HG03108 (cell line): ENCODE measurements at regions not wholly inside any gene's neighbourhood (a gene's known extent, or its start where the extent isn't known, plus 50 kb on each side); places are given as distances from the start of the nearest gene placed in this dataset.

Source experiments
- ATAC-seq: cut with Tn5 transposase; IDR thresholded peaks from one replicate; pipeline ENCODE4 v1.9.1; 2021; ENCODE audit warnings: moderate library complexity; ENCODE audit not compliant: unreplicated experiment

DNA sequence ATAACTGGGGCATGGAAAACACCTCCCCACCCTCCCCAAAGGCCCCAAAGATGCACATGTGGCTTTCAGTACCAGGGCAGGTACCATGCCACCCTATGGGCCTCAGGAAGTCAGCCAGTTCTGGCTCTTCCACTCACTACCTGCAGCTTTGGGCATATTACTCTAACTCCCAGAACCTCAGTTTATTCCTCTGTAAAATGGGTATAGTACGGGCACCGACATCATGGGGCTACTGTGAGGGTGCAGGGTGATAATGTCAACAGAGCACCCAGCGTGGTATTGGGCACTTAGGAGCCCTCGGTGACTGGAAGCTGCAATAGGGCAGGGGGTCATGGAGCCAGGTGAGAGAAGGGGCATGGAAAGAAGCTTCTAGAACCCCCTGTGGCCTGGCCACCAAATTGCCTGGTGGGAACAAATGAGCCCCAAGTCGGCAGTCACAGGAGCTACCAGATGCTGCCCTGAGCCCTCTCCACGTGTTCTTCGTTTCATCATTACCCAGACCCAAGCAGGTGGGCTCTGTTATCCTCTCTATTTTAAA is 512.1 kb downstream of the SHQ1 start:
- no peak for ATAC-seq

- ATAC-seq, result no peak
Observed at GRCh38 chr3:72335458-72336095, 512.7 kb downstream of the SHQ1 start.

GRCh38 chr3:72334681-72335457 is 513.4 kb downstream of the SHQ1 start:
- no peak for ATAC-seq

GRCh38 chr3:72332689-72333088 is 515.6 kb downstream of the SHQ1 start:
- no peak for ATAC-seq

DNA sequence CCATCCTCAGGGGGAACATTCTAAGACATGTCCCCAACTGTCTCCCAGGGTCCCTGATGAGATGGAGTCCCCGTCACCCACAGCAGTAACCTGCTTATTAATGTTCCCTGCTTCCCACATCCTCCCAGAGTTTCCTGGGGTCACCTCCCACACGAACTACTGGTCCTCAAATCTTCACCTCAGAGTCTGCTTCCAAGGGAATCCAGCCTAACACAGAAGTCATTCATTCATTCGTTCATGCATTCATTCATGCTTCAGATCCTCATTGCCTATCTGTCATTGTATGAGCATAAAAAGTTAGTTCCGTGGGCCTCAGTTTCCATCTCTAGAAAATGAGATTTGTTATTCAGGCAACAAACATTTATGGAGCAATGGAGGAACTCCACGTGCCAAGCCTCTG is 516.2 kb downstream of the SHQ1 start:
- ATAC-seq, result no peak

DNA sequence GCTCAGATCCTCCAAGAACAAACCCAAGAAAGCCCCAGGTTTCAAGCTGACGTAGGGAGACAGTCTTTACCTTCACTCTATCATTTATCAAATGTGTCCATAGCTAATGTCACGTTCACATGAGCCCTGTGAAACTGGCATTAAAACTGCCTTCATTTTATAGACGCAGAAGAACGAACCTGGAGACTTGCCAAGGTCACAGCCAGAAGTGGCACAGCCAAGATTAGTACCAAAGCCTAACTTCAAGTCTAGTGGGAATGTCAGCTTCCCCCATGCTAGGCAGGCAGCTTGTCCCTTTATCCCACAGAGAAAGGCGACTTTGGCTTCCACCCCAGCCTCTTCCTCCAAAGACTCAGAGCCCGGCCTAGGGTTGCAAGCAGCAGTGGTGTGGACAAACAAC is 517.2 kb downstream of the SHQ1 start:
- no peak for ATAC-seq

DNA sequence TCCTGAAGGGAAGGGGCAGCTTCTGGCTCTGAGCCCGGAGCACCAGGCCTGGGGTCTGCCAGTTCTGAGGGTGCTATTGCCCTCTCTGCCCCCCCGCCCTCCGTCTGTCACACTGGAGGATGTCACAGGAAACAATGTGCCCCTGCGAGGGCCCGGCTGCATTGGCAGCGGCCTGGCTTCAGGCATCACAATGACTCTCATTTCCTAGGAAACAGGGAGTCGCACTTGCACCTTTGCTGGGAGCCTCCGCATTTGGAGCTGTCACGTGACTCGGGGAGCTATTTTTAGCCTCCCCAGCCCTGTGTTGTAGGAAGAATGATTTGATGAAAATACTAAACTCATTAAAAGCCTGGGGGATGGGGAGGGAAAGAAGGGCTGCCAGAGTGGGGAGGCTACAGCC is 518.9 kb downstream of the SHQ1 start:
- ATAC-seq, result no peak

DNA sequence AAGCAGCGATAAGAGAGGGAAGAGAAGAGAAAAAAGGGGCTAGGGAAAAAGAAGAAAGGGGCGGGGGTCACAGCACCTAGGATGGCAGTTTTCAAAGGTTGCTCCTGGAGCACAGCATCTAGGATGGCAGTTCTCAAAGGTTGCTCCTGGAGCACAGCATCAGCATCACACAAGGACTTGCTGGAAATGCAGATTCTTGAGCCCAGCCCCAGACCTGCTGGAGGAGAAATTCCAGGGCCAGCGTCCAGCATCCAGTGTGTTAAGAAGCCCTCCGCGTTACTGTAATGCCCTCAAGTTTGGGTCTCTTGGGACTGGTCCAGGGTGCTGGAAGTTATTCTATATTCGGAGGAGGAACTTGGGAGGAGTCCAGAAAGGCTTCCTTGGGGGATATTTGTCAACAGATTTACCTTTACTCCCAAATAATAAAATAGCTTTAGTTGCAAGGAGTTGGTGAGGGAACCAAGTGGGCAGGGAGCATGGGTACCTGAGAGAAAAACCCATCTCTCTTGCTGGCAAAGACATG is 519.4 kb downstream of the SHQ1 start:
- no peak for ATAC-seq

DNA sequence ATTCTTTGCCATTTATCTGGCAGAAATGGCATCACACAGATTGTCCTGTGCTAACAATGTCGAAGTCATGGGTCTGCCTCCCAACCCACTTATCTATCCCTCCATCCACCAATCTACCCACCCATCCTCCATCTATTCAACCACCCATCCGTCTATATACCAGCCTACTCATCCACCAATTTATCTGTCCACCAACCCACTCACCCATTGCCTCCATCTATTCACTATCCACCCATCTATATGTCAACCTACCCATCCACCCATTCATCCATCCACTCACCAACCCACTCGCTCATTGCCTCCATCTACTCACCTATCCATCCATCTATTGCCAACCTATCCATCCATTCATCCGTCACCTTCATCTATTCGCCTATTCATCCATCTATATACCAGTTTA is 521.2 kb downstream of the SHQ1 start:
- no peak for ATAC-seq

DNA sequence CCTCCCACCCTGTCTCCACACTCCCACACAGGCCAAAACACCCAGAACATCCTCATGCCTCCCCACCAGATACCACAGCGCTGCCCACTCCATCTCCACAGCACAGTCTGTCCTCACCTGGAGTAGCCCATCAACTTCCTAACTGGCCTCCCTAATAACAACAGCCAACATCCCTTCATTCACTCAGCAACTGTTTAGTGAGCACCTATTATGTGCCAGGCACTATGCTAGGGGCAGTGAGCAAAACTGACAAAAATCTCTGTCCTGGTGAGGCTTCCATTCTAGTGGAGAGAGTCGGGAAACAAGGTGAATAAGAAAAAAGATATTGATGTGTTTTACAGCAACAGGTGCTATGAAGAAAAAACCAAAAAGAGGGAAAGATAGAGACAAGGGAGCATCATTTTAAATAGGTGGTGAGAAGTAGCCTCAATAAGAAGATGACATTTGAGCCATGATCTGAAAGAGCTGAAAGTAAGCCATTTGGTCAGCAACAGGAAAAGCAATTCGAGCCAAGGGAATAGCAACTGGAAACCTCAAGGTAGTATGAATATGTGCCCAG is 523.9 kb downstream of the SHQ1 start:
- ATAC-seq, result no peak

- no peak for ATAC-seq
Observed at GRCh38 chr3:72323773-72324172, 524.5 kb downstream of the SHQ1 start.

DNA sequence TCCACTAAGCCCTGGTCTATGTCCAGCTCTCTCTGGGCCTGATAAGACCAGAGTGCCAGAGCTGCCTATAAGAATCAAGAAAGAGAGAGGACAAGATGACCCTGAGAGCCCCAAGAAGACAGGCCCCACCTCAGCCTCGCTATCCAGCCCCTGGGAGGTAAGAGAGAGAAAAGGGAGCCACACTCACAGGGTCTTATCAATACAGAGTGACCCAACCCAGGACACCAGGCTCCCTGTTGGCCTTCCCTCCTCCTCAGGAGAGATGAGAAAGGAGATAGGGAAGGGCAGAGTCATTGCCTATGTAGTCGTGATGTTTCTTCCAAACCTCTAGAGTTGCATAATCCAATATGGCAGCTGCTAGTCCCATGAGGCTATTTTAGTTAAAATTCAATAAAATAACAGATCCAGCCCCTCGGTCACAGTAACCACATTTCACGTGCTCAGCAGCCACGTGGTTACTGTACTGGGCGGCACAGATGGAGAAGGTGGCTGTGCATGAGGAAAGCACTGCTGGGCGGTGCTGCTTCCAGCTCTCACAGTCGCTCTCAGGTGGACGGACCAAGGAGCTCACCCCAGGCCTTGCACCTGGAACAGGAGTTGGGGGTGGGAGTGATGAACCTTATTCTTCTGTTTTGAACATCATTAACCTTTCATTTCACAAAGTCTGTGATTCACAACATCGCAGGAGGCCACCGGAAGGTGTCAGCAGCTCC is 525.8 kb downstream of the SHQ1 start:
- no peak for ATAC-seq

- no peak for ATAC-seq
Observed at GRCh38 chr3:72320955-72321303, 527.3 kb downstream of the SHQ1 start.

GRCh38 chr3:72320095-72320954 is 527.9 kb downstream of the SHQ1 start:
- ATAC-seq, result no peak

DNA sequence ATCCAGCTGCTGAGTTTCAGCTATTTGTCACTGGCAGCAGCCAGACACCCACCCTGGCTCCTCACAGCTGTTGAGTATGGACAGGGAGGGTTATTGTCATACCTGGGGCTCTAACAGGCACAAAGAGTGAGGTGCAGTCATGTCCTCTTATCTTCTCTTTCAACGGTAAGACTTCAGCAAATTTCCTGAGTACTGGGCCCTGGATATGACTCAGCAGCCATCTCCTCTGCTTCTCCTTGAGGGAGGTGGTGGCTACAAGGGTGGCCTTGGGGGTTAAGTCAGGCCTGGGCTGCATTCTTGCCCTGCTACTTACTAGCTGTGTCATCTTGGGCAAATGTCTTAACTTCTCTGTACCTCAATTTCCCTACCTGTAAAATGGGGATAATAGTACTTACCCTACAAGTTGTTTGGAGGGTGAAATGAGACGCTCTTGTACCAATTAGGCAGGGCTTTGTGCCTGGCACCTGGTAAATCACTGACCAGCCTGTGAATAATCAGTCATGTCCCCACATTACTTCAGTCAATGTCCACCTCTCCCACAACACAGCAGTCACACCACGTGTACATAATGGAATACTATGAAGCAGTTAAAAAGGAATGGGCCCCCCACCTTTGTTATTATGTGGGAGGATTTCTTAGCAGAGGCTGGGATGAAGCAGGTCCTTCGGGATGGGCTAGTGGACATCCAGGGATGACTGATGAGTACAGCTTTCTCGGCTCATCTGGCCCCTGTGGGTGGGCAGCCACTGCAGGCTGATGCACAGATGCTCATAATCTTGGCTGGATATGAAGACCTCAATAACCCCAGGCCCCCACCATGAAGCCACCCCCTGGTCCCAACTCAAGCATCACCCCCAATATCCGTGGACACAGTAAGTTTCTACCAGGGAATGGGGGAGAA is 528.8 kb downstream of the SHQ1 start:
- no peak for ATAC-seq

- ATAC-seq, result no peak
Observed at GRCh38 chr3:72318504-72319193, 529.6 kb downstream of the SHQ1 start.

DNA sequence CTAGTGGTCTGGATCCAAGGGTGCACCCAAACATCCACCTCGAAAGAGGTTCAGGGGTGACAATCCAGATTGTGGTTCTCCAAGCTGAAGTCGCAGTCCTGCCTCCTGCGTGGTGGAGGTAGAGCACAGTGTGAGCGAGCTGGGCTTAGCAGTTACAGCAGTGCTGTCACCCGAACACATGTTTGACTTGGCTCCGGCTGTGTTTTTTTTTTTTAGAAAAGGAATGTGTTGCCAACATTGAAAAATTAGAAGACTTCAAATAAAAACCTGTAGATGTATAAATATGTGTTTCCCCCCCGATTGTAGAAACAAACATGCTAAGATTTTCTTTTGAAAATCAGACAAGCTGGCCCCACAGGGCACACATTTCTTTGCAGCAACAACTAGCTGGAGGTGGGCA is 530.8 kb downstream of the SHQ1 start:
- no peak for ATAC-seq

DNA sequence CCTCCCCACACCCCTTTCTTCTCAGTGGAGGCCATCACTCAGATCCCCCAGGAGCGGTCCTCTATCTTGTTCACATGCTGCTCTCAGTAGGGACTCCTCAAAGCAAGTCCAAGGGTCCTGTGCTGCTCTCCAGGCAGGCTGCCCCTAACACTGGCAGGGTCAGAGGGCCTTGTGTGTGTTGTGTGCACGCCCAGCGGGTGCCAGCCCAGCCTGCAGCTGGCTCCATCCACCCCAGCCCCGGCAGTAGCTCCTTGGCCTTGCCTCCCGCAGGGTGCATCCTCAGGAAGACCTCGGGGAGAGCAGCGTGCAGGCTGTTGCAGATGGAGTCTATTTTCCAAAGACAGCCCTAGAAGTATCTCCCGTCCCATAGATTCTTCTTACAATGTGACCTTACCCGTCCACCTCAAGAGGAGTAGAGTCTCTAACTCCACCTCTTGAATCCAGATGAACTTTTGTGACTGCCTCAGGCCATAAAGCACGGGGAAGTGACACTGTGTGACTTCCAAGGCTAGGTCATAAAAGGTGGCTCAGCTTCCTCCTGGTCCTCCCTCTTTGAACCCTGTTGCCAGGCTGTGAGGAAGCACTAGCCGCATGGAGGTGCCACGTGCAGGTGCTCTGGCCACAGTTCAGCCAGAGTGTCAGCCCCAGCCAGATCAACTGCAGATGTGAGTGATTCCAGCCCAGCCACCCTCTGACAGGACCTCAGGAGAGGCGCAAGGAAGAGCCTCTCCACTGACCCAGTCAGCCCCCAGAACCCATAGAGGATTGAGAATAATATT is 531.6 kb downstream of the SHQ1 start:
- no peak for ATAC-seq
